PC-3 (cell line): ENCODE measurements at regions not wholly inside any gene's neighbourhood (a gene's known extent, or its start where the extent isn't known, plus 50 kb on each side); places are given as distances from the start of the nearest gene placed in this dataset.

Experiments used
- ATAC-seq: fragments of 200-7000 bp; cut with Tn5 transposase; 2 replicates; pipeline ENCODE4 v1.9.1; 2020; ENCODE audit warnings: mild to moderate bottlenecking, moderate library complexity
- BruUV-seq: library from RNA; stranded (reverse); fragments of 400-500 nt; replicated peaks from 2 replicates; lab custom pipeline; 2021; lab: Mats Ljungman, UMichigan
- CTCF ChIA-PET: fragments of 300-600 bp; sonication (Branson Sonifier 250); formaldehyde crosslinking; loops from one replicate; lab custom pipeline; 2022; ENCODE audit warnings: antibody characterized with exemption; lab: Charles Lee
- POLR2A ChIA-PET: fragments of 300-600 bp; sonication (Branson Sonifier 250); formaldehyde crosslinking; loops from one replicate; lab custom pipeline; 2022; ENCODE audit warnings: antibody characterized with exemption; ENCODE audit not compliant: unreplicated experiment; lab: Charles Lee
- DNase-seq: peaks from one replicate; pipeline ENCODE4 v3.0.0-alpha.2; 2015
- H2AFZ ChIP-seq: fragments of 300-600 bp; sonication (generic); 2 replicates; pipeline ENCODE4 v1.6.0; 2016; ENCODE audit warnings: antibody characterized with exemption, low read length
- H3F3A ChIP-seq: fragments of 300-600 bp; sonication (generic); one replicate; pipeline ENCODE4 v1.6.0; 2017; ENCODE audit warnings: antibody characterized with exemption, low read length, control low read depth, mild to moderate bottlenecking; ENCODE audit not compliant: unreplicated experiment
- H3K27ac ChIP-seq: fragments of 300-600 bp; sonication (generic); 2 replicates; pipeline ENCODE4 v1.5.1; 2016; ENCODE audit warnings: mild to moderate bottlenecking, low read length
- H3K27me3 ChIP-seq: fragments of 300-600 bp; sonication (generic); 2 replicates; pipeline ENCODE4 v1.6.1; 2016; ENCODE audit warnings: low read length, mixed read lengths
- H3K36me3 ChIP-seq: fragments of 300-600 bp; sonication (generic); 2 replicates; pipeline ENCODE4 v1.6.1; 2016; ENCODE audit warnings: low read depth, mixed run types, low read length, mixed read lengths
- H3K4me1 ChIP-seq: fragments of 300-600 bp; sonication (generic); 2 replicates; pipeline ENCODE4 v1.5.1; 2016; ENCODE audit warnings: low read length; ENCODE audit not compliant: insufficient read depth
- H3K4me2 ChIP-seq: fragments of 300-600 bp; sonication (generic); 2 replicates; pipeline ENCODE4 v1.6.0; 2016; ENCODE audit warnings: low read length
- H3K4me3 ChIP-seq: fragments of 300-600 bp; sonication (generic); 2 replicates; pipeline ENCODE4 v1.5.1; 2016; ENCODE audit warnings: mild to moderate bottlenecking, low read length, mixed read lengths
- H3K79me2 ChIP-seq: fragments of 300-600 bp; sonication (generic); 2 replicates; pipeline ENCODE4 v1.6.1; 2017; ENCODE audit warnings: low read length, mixed read lengths
- H3K9ac ChIP-seq: fragments of 300-600 bp; sonication (generic); 2 replicates; pipeline ENCODE4 v1.6.0; 2016; ENCODE audit warnings: mild to moderate bottlenecking, low read length
- H3K9me2 ChIP-seq: fragments of 300-600 bp; sonication (generic); replicated peaks from 2 replicates; pipeline ENCODE4 v1.6.1; 2016; ENCODE audit warnings: mixed run types, low read length, mixed read lengths
- H3K9me3 ChIP-seq: fragments of 300-600 bp; sonication (generic); 2 replicates; pipeline ENCODE4 v1.6.1; 2016; ENCODE audit warnings: low read length, mixed read lengths
- H4K20me1 ChIP-seq: fragments of 300-600 bp; sonication (generic); 2 replicates; pipeline ENCODE4 v1.6.1; 2016; ENCODE audit warnings: low read length, mixed read lengths
- EZH2 ChIP-seq: fragments of 300-600 bp; sonication (generic); IDR thresholded peaks from one replicate; pipeline ENCODE4 v1.6.1; 2017; ENCODE audit warnings: antibody characterized with exemption, mild to moderate bottlenecking, low read length; ENCODE audit not compliant: unreplicated experiment
- EZH2phosphoT487 ChIP-seq: fragments of 300-600 bp; sonication (generic); IDR thresholded peaks from 2 replicates; pipeline ENCODE4 v1.6.1; 2018; ENCODE audit warnings: mild to moderate bottlenecking, antibody characterized with exemption, low read length, borderline replicate concordance
- intact Hi-C: fragments of 100-400 bp; cut with micrococcal nuclease; formaldehyde crosslinking; loops from 2 replicates; pipeline ENCODE4 v1.9.0; 2023
- TF ChIP-seq, protein P1 (sequence below): fragments of 300-600 bp; sonication (generic); conservative IDR thresholded peaks from 2 replicates; pipeline ENCODE4 v1.5.1; 2017; ENCODE audit warnings: antibody characterized with exemption, low read depth, mild to moderate bottlenecking, low read length

DNA sequence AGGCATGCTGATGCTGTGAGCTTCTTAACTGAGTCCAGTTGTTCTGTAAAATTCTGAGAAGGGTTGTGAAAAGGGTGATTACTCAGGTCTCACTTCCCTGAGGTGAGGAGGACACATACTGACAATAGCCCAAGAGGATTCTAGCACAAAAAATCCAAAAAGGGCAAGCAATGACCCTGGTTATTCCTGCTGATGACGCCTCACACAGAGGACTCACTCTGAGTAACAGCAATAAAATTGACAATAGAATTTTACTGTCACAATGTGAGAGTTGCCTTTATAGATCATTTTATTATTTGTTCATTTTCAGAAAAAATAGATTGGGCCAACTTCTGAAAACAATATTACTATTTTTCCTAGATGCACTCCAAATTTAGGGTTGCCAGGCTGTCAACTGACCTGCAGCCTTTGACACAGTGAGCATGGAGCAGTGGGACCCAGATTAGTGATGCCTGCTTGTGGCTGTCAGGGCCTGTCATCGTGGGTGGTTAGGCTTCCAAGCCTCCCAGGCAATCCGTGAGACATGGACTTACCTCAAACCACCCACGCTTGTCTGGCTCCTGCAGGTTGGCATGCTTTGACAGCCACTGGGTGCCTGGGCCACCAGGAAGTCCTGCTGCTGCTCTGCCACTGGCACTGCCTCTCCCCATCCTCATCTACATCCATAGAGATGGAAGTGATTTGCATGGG lies 396.0 kb upstream of the THBS1 start:
- intact Hi-C loops, result loop anchor here (2.0 kb wide), 2 partner anchors 18 to 90 kb away; no protein-coding TSS in a partner anchor
- H3F3A ChIP-seq, result peaks cover 5% of the 10 kb centered on the region
- no peaks in the 10 kb centered on the region for H3K36me3 ChIP-seq
- BruUV-seq, result no TSS peak
- peak overlapping the region; percentile 96 for H3K27ac ChIP-seq
- peak; percentile 94 for DNase-seq
- TF ChIP-seq EZH2, result no peak
- no peaks in the 10 kb centered on the region for H3K9me2 ChIP-seq
- H3K9me3 ChIP-seq, result no peaks in the 10 kb centered on the region
- H3K4me2 ChIP-seq, result peak overlapping the region; percentile 40
- peak; percentile 76 for ATAC-seq
- H3K27me3 ChIP-seq, result no peaks in the 10 kb centered on the region
- CTCF ChIA-PET, result no interaction called here
- H3K9ac ChIP-seq, result peak overlapping the region; percentile 75
- H2AFZ ChIP-seq, result no peak overlapping the region
- no peaks in the 10 kb centered on the region for H4K20me1 ChIP-seq
- POLR2A ChIA-PET, result no interaction called here
- no peak overlapping the region for H3K4me3 ChIP-seq
- H3K79me2 ChIP-seq, result no peaks in the 10 kb centered on the region
- peaks cover 71% of the 10 kb centered on the region for H3K4me1 ChIP-seq

- CTCF ChIA-PET, result no interaction called here
These were observed 392.6 kb upstream of the THBS1 start for GRCh38 chr15:39188314-39188713.

GRCh38 chr15:39188930-39189329 lies 391.9 kb upstream of the THBS1 start:
- Histone ChIP-seq H4K20me1 (no peaks in the 10 kb centered on the region), H3K27ac (peak overlapping the region; percentile 89), H3K9ac (peak overlapping the region; percentile 42), H3K4me1 (peaks cover 75% of the 10 kb centered on the region), H3K36me3 (no peaks in the 10 kb centered on the region), H2AFZ (no peak overlapping the region), H3K4me2 (peak overlapping the region; percentile 25), H3F3A (peaks cover 5% of the 10 kb centered on the region), H3K9me2 (no peaks in the 10 kb centered on the region), H3K4me3 (no peak overlapping the region), H3K79me2 (peaks cover 2% of the 10 kb centered on the region; the same call in 1 of the 2 replicates), H3K9me3 (no peaks in the 10 kb centered on the region), H3K27me3 (no peaks in the 10 kb centered on the region)
- DNase-seq (peak; percentile 97), ATAC-seq (peak; percentile 62)
- CTCF ChIA-PET, result no interaction called here
- TF ChIP-seq, protein P1, sequence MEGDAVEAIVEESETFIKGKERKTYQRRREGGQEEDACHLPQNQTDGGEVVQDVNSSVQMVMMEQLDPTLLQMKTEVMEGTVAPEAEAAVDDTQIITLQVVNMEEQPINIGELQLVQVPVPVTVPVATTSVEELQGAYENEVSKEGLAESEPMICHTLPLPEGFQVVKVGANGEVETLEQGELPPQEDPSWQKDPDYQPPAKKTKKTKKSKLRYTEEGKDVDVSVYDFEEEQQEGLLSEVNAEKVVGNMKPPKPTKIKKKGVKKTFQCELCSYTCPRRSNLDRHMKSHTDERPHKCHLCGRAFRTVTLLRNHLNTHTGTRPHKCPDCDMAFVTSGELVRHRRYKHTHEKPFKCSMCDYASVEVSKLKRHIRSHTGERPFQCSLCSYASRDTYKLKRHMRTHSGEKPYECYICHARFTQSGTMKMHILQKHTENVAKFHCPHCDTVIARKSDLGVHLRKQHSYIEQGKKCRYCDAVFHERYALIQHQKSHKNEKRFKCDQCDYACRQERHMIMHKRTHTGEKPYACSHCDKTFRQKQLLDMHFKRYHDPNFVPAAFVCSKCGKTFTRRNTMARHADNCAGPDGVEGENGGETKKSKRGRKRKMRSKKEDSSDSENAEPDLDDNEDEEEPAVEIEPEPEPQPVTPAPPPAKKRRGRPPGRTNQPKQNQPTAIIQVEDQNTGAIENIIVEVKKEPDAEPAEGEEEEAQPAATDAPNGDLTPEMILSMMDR, result no peak
- no peak for TF ChIP-seq EZH2phosphoT487
- no peak for TF ChIP-seq EZH2
- no TSS peak for BruUV-seq
- intact Hi-C loops, result no loop called here
- POLR2A ChIA-PET, result no interaction called here

More at GRCh38 chr15:39188314-39188713, 392.6 kb upstream of the THBS1 start:
- H3K36me3 ChIP-seq, result no peaks in the 10 kb centered on the region
- 0 out of 2 replicates have a peak overlapping the region, but pooled peaks have one; percentile 3 for H3K4me2 ChIP-seq
- H3K9me3 ChIP-seq, result no peaks in the 10 kb centered on the region
- peak overlapping the region; percentile 89 for H3K27ac ChIP-seq
- H3K4me3 ChIP-seq, result no peak overlapping the region
- no peaks in the 10 kb centered on the region for H3K79me2 ChIP-seq
- DNase-seq (no peak), ATAC-seq (no peak)
- no peaks in the 10 kb centered on the region for H4K20me1 ChIP-seq
- intact Hi-C loops, result no loop called here
- H2AFZ ChIP-seq, result no peak overlapping the region
- peaks cover 75% of the 10 kb centered on the region for H3K4me1 ChIP-seq
- peak overlapping the region; percentile 30 for H3K9ac ChIP-seq
- H3F3A ChIP-seq, result peaks cover 5% of the 10 kb centered on the region
- no peaks in the 10 kb centered on the region for H3K27me3 ChIP-seq
- no TSS peak for BruUV-seq
- no peak for TF ChIP-seq EZH2
- TF ChIP-seq EZH2phosphoT487, result no peak
- TF ChIP-seq, protein P1, result no peak
- POLR2A ChIA-PET, result no interaction called here
- no peaks in the 10 kb centered on the region for H3K9me2 ChIP-seq
